Colon (tissue), 2 donors: ENCODE measurements at regions not wholly inside any gene's neighbourhood (a gene's known extent, or its start where the extent isn't known, plus 50 kb on each side); places are given as distances from the start of the nearest gene placed in this dataset.
"Not testable (repeated sequence)": the region's sequence is repeated elsewhere in the genome, so short reads cannot be mapped to it uniquely, and the experiment has no call there.

ENCODE experiments used
- FAIRE-seq: peaks from 2 replicates; lab custom pipeline; 2012; peaks lifted over from hg19 to GRCh38; lab: Jason Lieb, UNC
- donor health status: control.
- donor health status: control.

DNA sequence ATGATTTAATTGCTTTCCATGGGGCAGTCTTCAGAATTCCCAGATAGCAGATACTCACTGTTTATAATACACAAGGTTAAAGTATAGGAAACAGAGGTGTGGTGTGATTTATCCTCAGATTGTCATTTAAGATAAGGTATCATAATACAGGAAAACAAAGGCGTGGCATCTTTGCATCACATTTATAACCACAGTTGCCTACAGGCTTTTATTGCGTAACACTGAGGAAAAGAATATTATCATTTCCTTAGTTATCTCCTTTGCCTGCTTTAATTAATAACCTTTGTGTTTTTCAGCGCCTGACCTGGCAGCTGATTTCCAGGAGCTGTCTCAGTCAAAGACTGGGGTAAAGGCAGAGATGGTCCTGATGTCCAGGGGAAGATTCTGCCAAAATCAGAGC lies 68.8 kb downstream of the SSX7 start:
- FAIRE-seq: peak; percentile 60

DNA sequence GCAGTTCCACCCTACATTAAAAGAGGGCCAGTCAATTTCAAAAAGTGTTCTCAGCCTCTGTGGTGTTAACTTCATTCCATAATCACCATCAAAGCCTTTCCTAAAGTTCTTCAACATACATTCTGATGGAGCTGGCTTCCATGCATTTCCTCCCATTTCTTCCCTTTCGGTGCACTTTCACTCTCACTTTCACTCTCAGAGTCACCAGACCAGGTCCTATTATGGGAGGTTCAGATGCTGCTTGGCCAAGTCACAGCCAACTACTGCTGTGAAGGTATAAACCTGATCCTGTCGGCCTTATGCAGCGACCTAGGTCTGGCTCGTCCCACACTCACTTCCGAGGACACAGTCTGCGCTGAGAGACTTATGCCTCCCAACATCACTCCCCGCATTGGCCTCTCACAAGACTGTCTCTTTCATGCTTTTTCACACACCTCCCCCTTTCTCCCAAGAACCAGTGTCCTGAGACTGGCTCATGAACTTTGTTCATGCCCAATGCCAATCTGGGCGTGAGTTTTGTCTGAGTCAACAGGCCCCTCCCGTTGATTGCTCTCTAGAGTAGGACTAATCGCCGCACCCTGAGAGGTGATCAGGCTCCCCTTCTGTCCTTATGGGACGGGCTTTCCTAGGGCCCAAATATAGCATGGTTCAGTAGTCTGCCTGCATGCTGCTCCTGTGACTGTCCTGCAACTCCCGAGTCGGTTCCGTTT lies 60.8 kb upstream of the XAGE1B start:
- no peak for FAIRE-seq

DNA sequence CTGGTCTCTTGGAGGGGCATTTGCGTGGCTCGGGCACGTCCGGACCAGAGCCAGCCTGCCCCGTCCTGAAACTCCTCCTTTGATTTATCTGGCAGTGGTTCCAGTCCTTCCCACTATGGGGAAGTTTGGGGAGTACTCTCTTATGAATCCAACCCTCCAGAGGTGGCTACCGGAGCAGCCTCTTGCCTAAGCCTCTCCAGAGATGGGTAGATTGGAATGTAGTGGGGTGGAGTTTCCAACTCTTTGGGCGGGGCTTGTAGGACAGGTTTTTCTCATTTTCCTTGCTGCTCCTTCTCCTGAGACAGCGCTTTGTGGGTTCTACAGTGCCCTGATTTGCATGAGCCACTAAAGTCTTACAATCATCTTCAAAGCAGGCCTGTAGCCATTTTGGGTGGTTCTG lies 60.1 kb upstream of the XAGE1B start:
- FAIRE-seq: no peak

DNA sequence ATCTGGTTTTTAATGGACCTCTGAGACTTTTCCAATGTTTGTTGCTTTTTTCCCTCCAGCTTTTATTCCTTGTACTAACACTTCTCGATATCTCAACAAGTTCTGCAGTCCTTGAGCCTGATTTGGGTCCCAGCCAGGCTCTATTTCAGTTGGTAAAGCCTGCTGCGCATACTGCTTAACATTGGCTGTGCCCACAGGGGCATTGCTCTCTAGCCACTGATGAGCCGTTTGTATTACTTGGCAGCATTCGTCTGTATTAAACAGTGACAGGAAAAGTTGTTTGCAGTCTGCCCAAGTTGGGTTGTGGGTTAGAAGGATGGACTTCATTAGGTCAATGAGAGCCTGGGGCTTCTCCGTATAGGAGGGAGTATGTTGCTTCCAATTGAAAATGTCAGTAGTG lies 59.6 kb upstream of the XAGE1B start:
- no peak for FAIRE-seq

DNA sequence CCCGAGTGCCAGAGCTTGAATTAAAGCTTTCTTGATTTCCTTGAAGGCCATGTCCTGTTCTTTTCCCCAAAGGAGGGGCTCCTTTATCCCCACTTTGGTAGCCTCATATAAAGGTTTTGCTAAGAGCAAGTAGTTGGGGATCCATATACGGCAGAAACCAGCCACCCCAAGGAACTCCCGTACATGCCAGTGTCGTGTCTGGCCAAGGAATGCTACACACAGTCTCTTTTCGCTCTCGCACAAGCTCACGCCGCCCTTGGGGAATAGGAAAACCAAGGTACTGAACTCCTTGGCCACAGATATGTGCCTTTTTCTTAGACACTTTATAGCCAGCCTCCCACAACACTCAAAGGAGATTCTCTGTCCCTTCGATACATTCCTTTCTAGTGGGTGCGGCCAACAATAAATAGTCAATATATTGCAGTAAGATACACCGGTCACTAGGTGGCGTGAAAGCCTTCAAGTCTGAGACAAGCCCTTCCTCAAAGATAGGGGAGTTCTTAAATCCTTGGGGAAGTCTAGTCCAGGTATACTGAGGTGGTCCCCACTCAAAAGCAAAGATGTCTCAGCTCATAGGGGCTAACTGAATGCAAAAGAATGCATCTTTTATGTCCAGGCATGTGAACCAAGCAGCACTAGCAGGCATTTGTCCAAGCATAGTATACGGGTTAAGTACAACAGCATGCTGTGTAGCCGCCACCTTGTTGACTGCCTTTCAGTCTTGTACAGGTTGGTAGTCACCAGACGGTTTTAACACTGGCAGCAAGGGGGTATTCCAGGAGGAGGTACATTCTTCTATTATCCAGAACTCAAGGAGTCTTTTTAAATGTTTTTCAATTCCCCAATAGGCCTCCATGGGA lies 57.8 kb upstream of the XAGE1B start:
- peak; percentile 76 for FAIRE-seq

DNA sequence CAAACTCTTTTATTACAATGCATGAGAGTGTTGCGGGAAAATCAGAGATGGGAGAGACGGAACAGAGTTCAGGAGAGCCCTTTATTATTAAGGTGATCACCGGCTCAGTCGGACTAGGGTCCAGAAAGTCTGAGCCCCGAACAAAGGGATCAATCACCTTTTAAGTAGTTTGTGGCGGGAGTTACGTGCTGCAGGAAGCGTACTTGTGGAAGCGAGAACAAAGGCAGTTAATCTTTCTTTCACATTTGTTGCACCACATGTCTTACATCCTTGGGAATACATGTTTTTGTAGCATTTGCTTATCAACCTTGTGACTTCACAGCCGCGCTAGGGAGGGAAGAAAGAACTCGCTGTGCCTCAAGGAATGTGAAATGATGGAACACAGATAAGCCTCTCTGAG lies 51.3 kb upstream of the XAGE1B start:
- FAIRE-seq: not testable (repeated sequence)
